ENCODE measurements at regions not wholly inside any gene's neighbourhood (a gene's known extent, or its start where the extent isn't known, plus 50 kb on each side); places are given as distances from the start of the nearest gene placed in this dataset.

DNA sequence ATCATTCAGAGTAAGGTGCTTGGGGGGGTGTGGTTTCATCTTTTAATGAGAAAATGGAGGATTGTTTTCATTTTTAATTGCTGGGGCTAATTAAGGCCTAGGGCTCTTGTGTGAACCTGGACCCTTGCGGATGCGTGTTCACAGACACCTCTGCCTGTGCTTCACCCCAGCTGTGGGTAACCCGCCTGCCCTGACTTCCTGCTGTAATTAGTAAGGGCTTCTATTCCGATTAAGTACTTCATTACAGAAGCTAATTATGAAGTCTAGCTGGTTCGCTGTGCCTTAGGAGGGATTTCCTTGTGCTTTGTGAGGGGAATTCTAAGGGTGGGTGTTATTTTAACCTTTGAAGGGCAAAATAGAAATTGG is 215.3 kb downstream of the PMP22 start:
- TF ChIP-seq FOXP1 (CRISPR knock-in tag; IDR thresholded peaks at IDR 0.05; ENCODE audit: borderline replicate concordance) (no peak), NFE2L1 (CRISPR knock-in tag; IDR thresholded peaks at IDR 0.05) (no peak)

Measured in WTC11 (cell line).